ENCODE measurements at regions not wholly inside any gene's neighbourhood (a gene's known extent, or its start where the extent isn't known, plus 50 kb on each side); places are given as distances from the start of the nearest gene placed in this dataset.
"Not testable (repeated sequence)": the region's sequence is repeated elsewhere in the genome, so short reads cannot be mapped to it uniquely, and the experiment has no call there.

DNA sequence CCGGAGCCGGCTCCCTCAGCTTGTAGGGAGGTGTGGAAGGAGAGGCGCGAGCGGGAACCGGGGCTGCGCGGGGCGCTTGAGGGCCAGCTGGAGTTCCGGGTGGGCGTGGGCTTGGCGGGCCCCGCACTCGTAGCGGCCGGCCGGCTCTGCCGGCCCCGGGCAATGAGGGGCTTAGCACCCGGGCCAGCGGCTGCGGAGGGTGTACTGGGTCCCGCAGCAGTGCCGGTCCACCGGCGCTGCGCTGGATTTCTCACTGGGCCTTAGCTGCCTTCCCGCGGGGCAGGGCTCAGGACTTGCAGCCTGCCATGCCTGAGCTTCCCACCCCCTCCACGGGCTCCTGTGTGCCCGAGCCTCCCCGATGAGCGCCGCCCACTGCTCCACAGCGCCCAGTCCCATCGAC is 404.3 kb downstream of the ZBBX start:
- POLR2A ChIA-PET; H3K9me3 Mint-ChIP-seq; CTCF ChIA-PET; H3K27me3 Mint-ChIP-seq; H3K4me1 Mint-ChIP-seq; H3K36me3 ChIP-seq (ENCODE audit: control insufficient read depth in 2 of 2, extremely low read depth in 1 of 2, insufficient read depth in 1 of 2, low read length in 1 of 2); H3K27ac ChIP-seq (ENCODE audit: low read length); H3K4me1 ChIP-seq (ENCODE audit: control insufficient read depth in 1 of 2, extremely low read depth in 1 of 2, insufficient read depth in 2 of 2, low read length in 2 of 2); H3K9me3 ChIP-seq; H3K4me3 ChIP-seq (ENCODE audit: control insufficient read depth in 1 of 2, extremely low read depth in 1 of 2, low read length in 1 of 2); H3K27ac Mint-ChIP-seq; H3K27me3 ChIP-seq (replicated peaks in 1 of 2; ENCODE audit: control insufficient read depth in 2 of 2, extremely low read depth in 1 of 2, insufficient read depth in 2 of 2, low read length in 1 of 2); H3K4me3 Mint-ChIP-seq; DNase-seq; H3K36me3 Mint-ChIP-seq; ATAC-seq (replicated peaks in 1 of 4): not testable (repeated sequence)
- WGBS (ENCODE audit: insufficient coverage): 97% methylated on average over 26 of the region's 36 CpGs

- H3K4me3 ChIP-seq (ENCODE audit: control insufficient read depth in 1 of 2, extremely low read depth in 1 of 2, low read length in 1 of 2); H3K4me1 Mint-ChIP-seq: not testable (repeated sequence)
Observed at GRCh38 chr3:166967714-166968113, 412.4 kb downstream of the ZBBX start.

DNA sequence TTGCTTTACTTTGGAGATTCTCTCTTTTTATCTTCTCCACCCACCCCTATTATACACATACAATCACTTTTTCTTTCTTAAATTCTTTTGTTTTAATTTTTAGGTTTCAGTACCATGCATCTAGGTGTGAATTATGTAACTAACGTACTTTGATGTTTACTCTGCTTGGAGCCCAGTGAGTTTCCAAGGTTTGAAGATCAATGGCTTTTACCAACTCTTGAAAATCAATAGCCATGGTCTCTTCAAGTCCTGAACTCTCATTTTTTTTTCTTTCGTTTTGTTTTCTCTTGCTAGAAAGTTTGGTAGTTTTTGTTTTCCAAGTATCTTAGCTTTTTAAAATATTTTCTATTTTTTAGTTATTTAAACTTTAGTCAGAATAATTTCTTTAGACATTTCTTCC is 417.2 kb downstream of the ZBBX start:
- Histone ChIP-seq H3K27me3 (replicated peaks in 1 of 2; ENCODE audit: control insufficient read depth in 2 of 2, extremely low read depth in 1 of 2, insufficient read depth in 2 of 2, low read length in 1 of 2) (no peaks in the 10 kb centered on the region), H3K27ac (ENCODE audit: low read length) (no peak overlapping the region), H3K9me3 (no peaks in the 10 kb centered on the region), H3K4me3 (ENCODE audit: control insufficient read depth in 1 of 2, extremely low read depth in 1 of 2, low read length in 1 of 2) (no peak overlapping the region), H3K4me1 (ENCODE audit: control insufficient read depth in 1 of 2, extremely low read depth in 1 of 2, insufficient read depth in 2 of 2, low read length in 2 of 2) (no peaks in the 10 kb centered on the region), H3K36me3 (ENCODE audit: control insufficient read depth in 2 of 2, extremely low read depth in 1 of 2, insufficient read depth in 1 of 2, low read length in 1 of 2) (no peaks in the 10 kb centered on the region)
- no peak for ATAC-seq (replicated peaks in 1 of 4)
- no peaks in the 10 kb centered on the region for H3K4me1 Mint-ChIP-seq
- no peak overlapping the region for H3K27ac Mint-ChIP-seq
- H3K4me3 Mint-ChIP-seq: no peak overlapping the region
- DNase-seq: no peak
- peaks cover 0 to 8% (median 4%) of the 10 kb centered on the region in 3 donors for H3K9me3 Mint-ChIP-seq
- POLR2A ChIA-PET: no interaction called here
- no peaks in the 10 kb centered on the region for H3K36me3 Mint-ChIP-seq
- no peaks in the 10 kb centered on the region for H3K27me3 Mint-ChIP-seq
- 20% methylated on average over 1 of the region's 2 CpGs for WGBS (ENCODE audit: insufficient coverage)
- CTCF ChIA-PET: no interaction called here

More at GRCh38 chr3:166967714-166968113, 412.4 kb downstream of the ZBBX start:
- H3K4me3 Mint-ChIP-seq; DNase-seq; H3K27ac Mint-ChIP-seq; CTCF ChIA-PET; H3K36me3 Mint-ChIP-seq; H3K27me3 ChIP-seq (replicated peaks in 1 of 2; ENCODE audit: control insufficient read depth in 2 of 2, extremely low read depth in 1 of 2, insufficient read depth in 2 of 2, low read length in 1 of 2); ATAC-seq (replicated peaks in 1 of 4); H3K36me3 ChIP-seq (ENCODE audit: control insufficient read depth in 2 of 2, extremely low read depth in 1 of 2, insufficient read depth in 1 of 2, low read length in 1 of 2); H3K27ac ChIP-seq (ENCODE audit: low read length); H3K4me1 ChIP-seq (ENCODE audit: control insufficient read depth in 1 of 2, extremely low read depth in 1 of 2, insufficient read depth in 2 of 2, low read length in 2 of 2); H3K27me3 Mint-ChIP-seq; H3K9me3 ChIP-seq: not testable (repeated sequence)
- POLR2A ChIA-PET: interaction anchor here in 1 of 2 donors (0.7 kb wide), 1 partner anchor 274 kb away, joined by 4 read pairs; no protein-coding TSS in a partner anchor
- 80% methylated on average over 3 of the region's 8 CpGs for WGBS (ENCODE audit: insufficient coverage)
- H3K9me3 Mint-ChIP-seq: peaks cover 9 to 11% (median 9%) of the 10 kb centered on the region in 3 donors

DNA sequence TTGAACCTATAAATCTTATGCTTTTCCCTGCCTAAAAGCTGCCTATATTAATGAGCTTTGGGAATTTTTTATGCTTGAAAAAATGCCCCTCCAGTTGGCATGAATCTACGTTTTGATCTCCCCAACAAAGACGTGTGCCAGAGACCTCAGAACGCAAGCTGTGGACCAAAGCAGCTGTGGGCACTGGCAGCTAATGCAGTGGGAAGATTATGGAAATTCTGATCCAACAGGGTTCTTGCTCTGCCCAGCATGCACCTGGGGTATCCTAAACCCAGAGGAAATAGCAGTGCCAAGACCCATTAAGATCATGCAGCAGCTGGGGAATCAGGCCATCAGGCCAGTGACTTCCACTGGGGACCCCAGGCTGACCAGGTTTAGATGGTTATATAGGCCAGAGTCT is 423.0 kb downstream of the ZBBX start:
- H3K9me3 Mint-ChIP-seq: peaks cover 9 to 29% (median 28%) of the 10 kb centered on the region in 3 donors
- H3K27me3 Mint-ChIP-seq: no peaks in the 10 kb centered on the region
- ATAC-seq (replicated peaks in 1 of 4) (no peak), DNase-seq (no peak)
- 79% methylated on average over 3 of the region's 3 CpGs for WGBS (ENCODE audit: insufficient coverage)
- no peaks in the 10 kb centered on the region for H3K36me3 Mint-ChIP-seq
- POLR2A ChIA-PET: no interaction called here
- no peak overlapping the region for H3K4me3 ChIP-seq (ENCODE audit: control insufficient read depth in 1 of 2, extremely low read depth in 1 of 2, low read length in 1 of 2)
- no peaks in the 10 kb centered on the region for H3K4me1 ChIP-seq (ENCODE audit: control insufficient read depth in 1 of 2, extremely low read depth in 1 of 2, insufficient read depth in 2 of 2, low read length in 2 of 2)
- H3K9me3 ChIP-seq: no peaks in the 10 kb centered on the region
- no peaks in the 10 kb centered on the region for H3K4me1 Mint-ChIP-seq
- no peak overlapping the region for H3K4me3 Mint-ChIP-seq
- no peak overlapping the region for H3K27ac ChIP-seq (ENCODE audit: low read length)
- no peak overlapping the region for H3K27ac Mint-ChIP-seq
- no peaks in the 10 kb centered on the region for H3K36me3 ChIP-seq (ENCODE audit: control insufficient read depth in 2 of 2, extremely low read depth in 1 of 2, insufficient read depth in 1 of 2, low read length in 1 of 2)
- CTCF ChIA-PET: interaction anchor here in 1 of 2 donors (0.6 kb wide), 1 partner anchor 40 kb away, joined by 7 read pairs; no protein-coding TSS in a partner anchor
- H3K27me3 ChIP-seq (replicated peaks in 1 of 2; ENCODE audit: control insufficient read depth in 2 of 2, extremely low read depth in 1 of 2, insufficient read depth in 2 of 2, low read length in 1 of 2): no peaks in the 10 kb centered on the region

GRCh38 chr3:166955201-166955939 is 424.7 kb downstream of the ZBBX start:
- H3K27me3 Mint-ChIP-seq: no peaks in the 10 kb centered on the region
- H3K9me3 Mint-ChIP-seq: peaks cover 12 to 36% (median 32%) of the 10 kb centered on the region in 3 donors
- H3K36me3 Mint-ChIP-seq: no peaks in the 10 kb centered on the region
- DNase-seq (no peak), ATAC-seq (replicated peaks in 1 of 4) (no peak)
- no peak overlapping the region for H3K27ac Mint-ChIP-seq
- WGBS (ENCODE audit: insufficient coverage): 92% methylated on average over 6 of the region's 7 CpGs
- no peaks in the 10 kb centered on the region for H3K36me3 ChIP-seq (ENCODE audit: control insufficient read depth in 2 of 2, extremely low read depth in 1 of 2, insufficient read depth in 1 of 2, low read length in 1 of 2)
- no peaks in the 10 kb centered on the region for H3K27me3 ChIP-seq (replicated peaks in 1 of 2; ENCODE audit: control insufficient read depth in 2 of 2, extremely low read depth in 1 of 2, insufficient read depth in 2 of 2, low read length in 1 of 2)
- H3K4me3 Mint-ChIP-seq: no peak overlapping the region
- H3K9me3 ChIP-seq: no peaks in the 10 kb centered on the region
- POLR2A ChIA-PET: no interaction called here
- no peaks in the 10 kb centered on the region for H3K4me1 Mint-ChIP-seq
- CTCF ChIA-PET: no interaction called here
- H3K4me3 ChIP-seq (ENCODE audit: control insufficient read depth in 1 of 2, extremely low read depth in 1 of 2, low read length in 1 of 2): no peak overlapping the region
- H3K4me1 ChIP-seq (ENCODE audit: control insufficient read depth in 1 of 2, extremely low read depth in 1 of 2, insufficient read depth in 2 of 2, low read length in 2 of 2): no peaks in the 10 kb centered on the region
- no peak overlapping the region for H3K27ac ChIP-seq (ENCODE audit: low read length)

DNA sequence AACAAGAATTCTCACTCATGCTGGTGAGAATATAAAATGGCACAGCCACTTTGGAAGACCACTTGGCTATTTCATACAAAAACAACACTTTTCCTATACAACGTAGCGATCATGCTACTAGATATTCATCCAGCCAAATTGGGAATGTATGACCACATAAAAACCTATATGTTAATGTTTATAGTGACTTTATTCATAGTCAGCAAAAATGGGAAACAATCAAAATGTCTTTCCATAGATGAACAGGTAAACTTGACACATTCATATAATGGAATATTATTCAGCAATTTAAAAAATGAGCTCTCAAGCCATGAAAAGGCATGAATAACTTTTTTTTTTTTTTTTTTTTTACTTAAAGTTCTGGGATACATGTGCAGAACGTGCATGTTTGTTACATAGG is 445.2 kb downstream of the ZBBX start:
- no peaks in the 10 kb centered on the region for H3K9me3 ChIP-seq
- no peaks in the 10 kb centered on the region for H3K4me1 Mint-ChIP-seq
- ChIA-PET CTCF (no interaction called here), POLR2A (no interaction called here)
- DNase-seq (no peak), ATAC-seq (replicated peaks in 1 of 4) (no peak)
- H3K27ac ChIP-seq (ENCODE audit: low read length): no peak overlapping the region
- no peaks in the 10 kb centered on the region for H3K27me3 Mint-ChIP-seq
- no peak overlapping the region for H3K27ac Mint-ChIP-seq
- H3K36me3 Mint-ChIP-seq: no peaks in the 10 kb centered on the region
- WGBS (ENCODE audit: insufficient coverage): no CpG with 5 or more reads among the region's 3 CpGs
- H3K9me3 Mint-ChIP-seq: peaks cover 14 to 17% (median 14%) of the 10 kb centered on the region in 3 donors
- H3K4me3 ChIP-seq (ENCODE audit: control insufficient read depth in 1 of 2, extremely low read depth in 1 of 2, low read length in 1 of 2): no peak overlapping the region
- H3K4me1 ChIP-seq (ENCODE audit: control insufficient read depth in 1 of 2, extremely low read depth in 1 of 2, insufficient read depth in 2 of 2, low read length in 2 of 2): no peaks in the 10 kb centered on the region
- H3K4me3 Mint-ChIP-seq: no peak overlapping the region
- H3K27me3 ChIP-seq (replicated peaks in 1 of 2; ENCODE audit: control insufficient read depth in 2 of 2, extremely low read depth in 1 of 2, insufficient read depth in 2 of 2, low read length in 1 of 2): no peaks in the 10 kb centered on the region
- H3K36me3 ChIP-seq (ENCODE audit: control insufficient read depth in 2 of 2, extremely low read depth in 1 of 2, insufficient read depth in 1 of 2, low read length in 1 of 2): no peaks in the 10 kb centered on the region

DNA sequence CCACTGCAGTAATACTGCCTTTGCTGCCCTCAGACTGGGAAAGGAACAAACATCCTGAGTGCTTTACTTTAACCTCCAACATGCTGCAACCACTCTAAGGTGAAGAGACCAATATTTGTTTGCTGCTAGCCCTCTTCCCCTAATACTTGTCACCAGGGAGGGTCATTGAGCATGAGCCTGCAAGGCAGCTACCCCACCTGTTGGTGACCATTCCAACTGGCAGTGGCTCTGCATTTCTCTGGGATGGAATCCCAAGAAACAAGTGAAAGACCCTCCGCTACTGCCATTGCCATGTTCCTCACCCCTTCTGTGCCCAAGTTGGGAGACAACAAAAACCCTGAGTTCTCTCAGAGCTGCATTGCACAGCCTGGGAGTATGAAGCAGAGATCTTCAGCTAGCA is 462.7 kb downstream of the ZBBX start:
- Mint-ChIP-seq H3K9me3 (peaks cover 25 to 47% (median 29%) of the 10 kb centered on the region in 3 donors), H3K27me3 (no peaks in the 10 kb centered on the region), H3K4me3 (no peak overlapping the region), H3K27ac (no peak overlapping the region), H3K4me1 (no peaks in the 10 kb centered on the region), H3K36me3 (no peaks in the 10 kb centered on the region)
- H3K4me1 ChIP-seq (ENCODE audit: control insufficient read depth in 1 of 2, extremely low read depth in 1 of 2, insufficient read depth in 2 of 2, low read length in 2 of 2): no peaks in the 10 kb centered on the region
- DNase-seq: no peak
- H3K9me3 ChIP-seq: no peaks in the 10 kb centered on the region
- no peaks in the 10 kb centered on the region for H3K27me3 ChIP-seq (replicated peaks in 1 of 2; ENCODE audit: control insufficient read depth in 2 of 2, extremely low read depth in 1 of 2, insufficient read depth in 2 of 2, low read length in 1 of 2)
- ATAC-seq (replicated peaks in 1 of 4): no peak
- POLR2A ChIA-PET: no interaction called here
- CTCF ChIA-PET: no interaction called here
- H3K4me3 ChIP-seq (ENCODE audit: control insufficient read depth in 1 of 2, extremely low read depth in 1 of 2, low read length in 1 of 2): no peak overlapping the region
- no peak overlapping the region for H3K27ac ChIP-seq (ENCODE audit: low read length)
- H3K36me3 ChIP-seq (ENCODE audit: control insufficient read depth in 2 of 2, extremely low read depth in 1 of 2, insufficient read depth in 1 of 2, low read length in 1 of 2): no peaks in the 10 kb centered on the region
- WGBS (ENCODE audit: insufficient coverage): 80% methylated on average over 1 of the region's 1 CpG
